GM19438 (cell line): ENCODE measurements at regions not wholly inside any gene's neighbourhood (a gene's known extent, or its start where the extent isn't known, plus 50 kb on each side); places are given as distances from the start of the nearest gene placed in this dataset.
A peak's percentile ranks its signal among the peaks of the same experiment; 100 is the strongest.

ENCODE experiments used
- ATAC-seq: cut with Tn5 transposase; IDR thresholded peaks from one replicate; pipeline ENCODE4 v1.9.1; 2021; ENCODE audit warnings: low read depth; ENCODE audit not compliant: unreplicated experiment

DNA sequence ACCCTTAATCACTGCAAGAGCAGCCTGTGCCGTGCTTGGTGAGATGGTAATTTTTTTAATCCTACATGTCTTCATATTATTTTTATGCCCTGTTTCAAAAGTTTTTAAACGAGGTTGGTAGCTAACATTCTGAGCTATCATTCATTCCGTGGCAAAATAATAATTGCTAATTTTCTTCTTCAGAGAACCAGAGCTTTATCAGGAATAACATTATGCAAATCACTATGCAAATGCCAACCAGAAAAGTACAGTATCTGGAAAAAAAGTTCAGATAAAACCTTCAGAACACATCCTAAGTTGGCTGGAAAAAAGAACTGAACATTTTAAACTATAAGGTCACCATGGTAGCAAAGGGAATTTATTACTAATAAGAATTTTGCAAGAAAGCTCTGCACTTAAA lies 165.1 kb upstream of the NABP1 start:
- no peak for ATAC-seq

DNA sequence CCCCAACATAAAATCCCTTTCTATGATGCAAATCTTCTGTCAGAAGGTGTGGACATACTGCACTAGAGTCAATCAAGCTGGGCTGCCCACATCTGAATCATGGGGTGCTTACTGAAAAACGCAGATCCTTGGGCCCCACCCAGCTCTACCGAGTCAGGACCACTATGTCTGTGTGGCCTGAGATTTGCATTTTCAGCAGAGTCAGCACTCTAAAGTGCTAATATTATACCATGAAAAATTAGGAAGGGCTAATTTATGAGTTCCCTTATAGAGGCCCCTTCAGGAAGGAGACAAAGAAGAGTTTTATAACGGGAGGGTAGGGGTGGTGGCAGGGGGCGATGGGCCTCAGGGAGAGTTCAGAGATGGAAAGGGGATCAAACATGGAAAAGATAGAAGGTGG lies 163.3 kb upstream of the NABP1 start:
- no peak for ATAC-seq

DNA sequence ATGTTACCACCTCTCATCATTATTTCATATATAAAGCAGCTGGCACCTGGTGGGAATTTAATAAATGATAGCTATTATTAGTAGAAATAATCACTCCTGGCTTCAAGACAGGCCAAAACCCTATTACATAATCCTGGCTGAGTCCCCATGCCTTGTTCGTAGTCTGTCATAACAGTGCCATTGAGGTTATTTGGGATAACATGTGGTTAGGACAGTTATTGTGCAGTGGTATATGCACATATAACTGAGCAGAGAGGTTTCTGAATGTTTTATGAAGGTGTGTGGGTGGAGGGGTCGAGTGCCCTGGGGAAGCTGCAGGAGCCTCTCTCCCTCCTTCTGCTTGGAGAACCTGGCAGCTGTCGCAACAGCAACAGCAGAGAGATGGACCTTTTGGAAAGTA lies 162.4 kb upstream of the NABP1 start:
- ATAC-seq: no peak

DNA sequence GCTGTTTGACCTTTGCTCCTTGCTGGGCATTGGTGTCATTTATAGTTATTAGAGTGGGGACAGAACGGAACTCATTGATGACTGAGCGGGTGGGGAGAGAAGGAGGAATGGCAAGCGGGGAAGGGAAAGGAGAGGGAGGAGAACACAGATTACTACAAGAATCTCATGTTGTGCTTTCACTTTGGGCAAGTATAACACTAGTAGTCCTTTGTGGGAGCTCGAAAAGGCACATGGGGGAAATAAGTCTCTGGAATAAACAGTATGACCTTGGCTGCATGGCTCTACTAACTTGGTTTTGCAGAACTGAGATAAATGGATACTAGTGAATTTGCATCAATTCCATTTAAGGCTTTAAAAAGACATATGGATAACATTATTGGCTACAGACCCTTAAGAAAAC lies 161.7 kb upstream of the NABP1 start:
- no peak for ATAC-seq

DNA sequence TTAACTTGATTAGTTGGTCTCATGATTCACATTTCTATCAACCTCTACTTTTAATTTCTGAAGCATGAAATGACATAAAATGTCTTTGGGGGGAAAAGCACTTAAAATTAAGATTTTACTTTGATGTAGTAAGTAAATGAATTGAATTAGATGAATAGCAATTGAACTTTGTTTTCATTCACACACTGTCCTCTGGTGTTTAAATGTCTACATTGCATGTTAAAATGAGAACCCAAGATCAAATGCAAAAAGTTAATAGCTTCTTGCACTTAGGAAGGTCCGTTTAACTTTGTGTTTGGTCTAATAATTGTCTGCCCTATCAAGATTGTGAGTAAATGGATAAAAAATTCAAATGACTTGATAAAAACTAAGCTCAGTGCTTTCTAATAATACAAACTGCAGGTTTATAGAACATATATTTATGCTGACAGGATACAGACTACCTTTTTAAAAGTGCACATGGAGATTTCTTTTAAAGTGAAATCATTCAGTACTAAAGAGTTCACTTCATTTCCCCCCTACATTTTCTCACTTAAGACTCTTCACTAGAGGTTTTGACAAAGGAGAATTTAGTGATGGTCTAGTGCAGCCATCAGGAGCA lies 156.2 kb upstream of the NABP1 start:
- ATAC-seq: no peak

DNA sequence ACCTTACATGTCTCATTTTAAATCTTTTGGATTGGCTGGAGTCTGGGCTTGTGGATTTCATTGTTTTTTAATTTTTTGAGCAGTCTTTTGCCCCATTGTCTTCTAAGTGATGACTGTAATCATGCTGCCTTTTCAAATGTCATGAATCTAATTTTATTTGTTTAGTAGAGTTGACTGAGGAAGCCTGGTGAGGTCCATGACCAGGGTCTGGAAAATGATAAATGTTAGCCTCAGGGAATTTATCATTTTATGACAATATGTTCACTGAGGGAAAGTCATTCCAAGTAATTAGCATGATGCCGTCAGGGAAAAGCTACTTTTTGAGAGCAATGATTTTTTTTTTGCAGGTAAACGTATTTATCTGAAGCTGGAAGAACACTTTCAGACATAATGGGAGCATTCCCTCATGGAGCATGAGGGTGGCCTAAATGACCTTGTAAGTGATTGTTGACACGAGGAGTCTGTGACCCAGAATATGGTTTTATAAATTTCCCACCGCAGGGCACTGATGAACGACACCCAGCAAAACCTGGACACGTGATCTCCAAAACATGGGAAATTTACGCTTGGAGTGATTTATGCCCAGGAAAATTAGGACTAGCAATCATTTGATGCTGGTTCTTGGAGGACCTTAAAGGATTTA lies 155.3 kb upstream of the NABP1 start:
- no peak for ATAC-seq

DNA sequence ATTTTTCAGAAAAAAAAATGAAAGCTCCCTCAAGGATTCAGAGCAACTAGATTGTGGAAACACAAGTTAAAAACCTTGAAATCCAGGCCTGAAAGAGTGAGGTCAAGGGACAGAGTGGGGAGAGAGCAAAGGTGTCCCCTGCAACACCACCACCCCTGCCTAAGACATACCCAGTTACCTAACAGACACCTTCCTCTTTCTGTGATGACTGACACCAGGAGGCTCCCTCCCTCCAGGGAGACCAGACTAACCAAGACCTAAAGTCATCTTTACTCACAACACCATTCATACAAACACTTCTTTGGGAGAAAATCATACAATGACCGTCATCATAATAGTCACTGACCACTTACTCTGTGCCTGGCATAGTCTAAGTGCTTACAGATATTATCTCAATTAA lies 151.8 kb upstream of the NABP1 start:
- ATAC-seq: no peak

DNA sequence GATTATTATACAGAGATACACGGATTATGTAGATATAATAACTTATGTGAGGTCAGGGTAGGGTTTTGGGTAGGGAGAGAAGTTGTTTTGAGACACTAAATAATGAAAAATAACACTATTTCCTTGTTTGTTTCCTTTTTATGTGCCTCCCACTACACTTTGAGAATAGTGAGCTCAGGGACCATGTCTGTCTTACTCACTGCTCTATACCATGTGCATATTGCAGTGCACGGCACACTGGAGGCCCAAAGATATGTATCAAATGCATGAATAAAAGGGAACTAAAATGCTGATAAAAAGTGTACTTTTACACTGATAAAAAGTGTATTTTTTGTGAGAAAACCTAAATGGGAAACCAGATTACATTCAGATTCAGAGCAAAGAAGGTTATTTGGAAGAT lies 151.4 kb upstream of the NABP1 start:
- no peak for ATAC-seq

DNA sequence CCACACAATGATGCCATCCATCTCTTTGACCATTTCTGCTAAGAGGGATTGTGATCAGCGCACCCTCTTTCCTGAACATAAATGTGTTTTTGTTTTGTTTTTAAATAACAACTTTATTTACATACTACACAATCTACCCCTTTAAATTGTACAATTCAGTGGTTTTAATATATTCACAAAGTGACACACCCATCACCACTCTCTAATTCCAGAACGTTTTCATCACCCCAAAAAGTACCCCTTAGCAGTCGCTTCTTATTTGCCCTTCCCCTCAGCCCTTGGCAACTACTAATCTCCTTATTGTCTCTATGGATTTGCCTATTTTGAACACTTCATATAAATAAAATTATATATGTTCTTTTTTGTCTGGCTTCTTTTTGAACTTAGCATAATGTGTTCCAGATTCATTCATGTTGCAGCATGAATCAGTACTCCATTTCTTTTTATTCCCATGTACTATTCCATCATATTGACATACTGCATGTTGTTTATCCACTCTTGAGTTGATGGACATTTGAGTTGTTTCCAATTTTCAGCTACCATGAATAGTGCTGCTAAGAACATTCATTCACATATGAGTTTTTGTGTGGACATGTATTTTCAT lies 150.9 kb upstream of the NABP1 start:
- ATAC-seq: no peak

DNA sequence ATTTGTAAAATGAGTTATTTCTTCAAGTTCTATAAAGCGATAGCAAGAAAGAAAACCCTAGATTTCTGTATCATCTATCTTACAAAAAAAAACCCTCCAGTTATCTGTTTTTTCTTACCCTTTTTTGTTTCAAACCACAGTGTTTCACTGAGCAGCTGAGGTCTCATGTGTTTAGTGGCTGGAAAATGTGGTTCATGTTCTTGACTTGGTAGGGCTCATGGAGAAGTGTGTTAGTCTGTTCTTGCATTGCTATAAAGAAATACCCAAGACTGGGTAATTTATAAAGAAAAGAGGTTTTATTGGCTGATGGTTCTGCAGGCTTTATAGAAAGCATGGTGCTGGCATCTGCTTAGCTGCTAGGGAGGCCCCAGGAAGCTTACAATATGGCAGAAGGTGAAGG lies 147.3 kb upstream of the NABP1 start:
- ATAC-seq: no peak

DNA sequence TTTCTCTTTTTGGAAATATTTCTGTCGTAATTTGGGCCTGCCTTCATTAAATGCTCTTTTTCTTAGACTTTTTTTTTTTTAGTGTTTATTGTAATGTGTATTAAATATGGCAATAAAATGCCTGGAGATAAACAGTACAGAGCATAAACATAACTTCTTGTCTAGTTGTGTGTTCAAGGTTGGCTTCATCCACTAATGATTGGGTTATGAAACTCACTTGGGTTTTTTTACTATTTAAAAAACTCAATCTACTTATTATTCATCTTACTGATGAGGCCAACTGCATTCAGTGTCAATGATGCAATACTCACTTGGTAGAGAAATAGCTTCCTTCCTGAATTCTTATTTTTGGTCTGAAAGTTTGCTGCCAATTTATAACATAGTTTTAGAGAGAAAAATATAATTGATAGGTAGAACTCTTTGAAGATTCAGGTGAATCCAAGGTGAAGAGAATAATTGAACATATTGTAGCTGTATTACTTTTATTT lies 144.2 kb upstream of the NABP1 start:
- ATAC-seq: no peak

DNA sequence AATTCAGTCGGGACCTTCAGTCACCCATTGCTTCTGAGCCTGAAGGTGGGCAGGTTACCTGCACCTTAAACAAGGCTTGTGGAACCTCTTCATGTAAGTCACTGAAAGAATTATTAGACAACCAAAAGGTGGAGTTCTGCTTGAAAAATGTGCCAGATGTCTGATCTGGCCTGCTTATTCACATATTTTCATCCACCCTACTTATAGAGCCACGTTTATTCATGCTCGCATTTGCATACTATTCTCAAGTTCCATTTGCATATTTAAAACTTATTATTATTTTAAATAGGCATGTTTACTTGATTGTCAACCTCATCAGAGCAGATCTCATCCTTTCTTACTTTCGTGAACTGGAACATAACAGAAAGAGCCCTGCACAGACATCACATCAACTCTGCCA lies 140.0 kb upstream of the NABP1 start:
- ATAC-seq: no peak

DNA sequence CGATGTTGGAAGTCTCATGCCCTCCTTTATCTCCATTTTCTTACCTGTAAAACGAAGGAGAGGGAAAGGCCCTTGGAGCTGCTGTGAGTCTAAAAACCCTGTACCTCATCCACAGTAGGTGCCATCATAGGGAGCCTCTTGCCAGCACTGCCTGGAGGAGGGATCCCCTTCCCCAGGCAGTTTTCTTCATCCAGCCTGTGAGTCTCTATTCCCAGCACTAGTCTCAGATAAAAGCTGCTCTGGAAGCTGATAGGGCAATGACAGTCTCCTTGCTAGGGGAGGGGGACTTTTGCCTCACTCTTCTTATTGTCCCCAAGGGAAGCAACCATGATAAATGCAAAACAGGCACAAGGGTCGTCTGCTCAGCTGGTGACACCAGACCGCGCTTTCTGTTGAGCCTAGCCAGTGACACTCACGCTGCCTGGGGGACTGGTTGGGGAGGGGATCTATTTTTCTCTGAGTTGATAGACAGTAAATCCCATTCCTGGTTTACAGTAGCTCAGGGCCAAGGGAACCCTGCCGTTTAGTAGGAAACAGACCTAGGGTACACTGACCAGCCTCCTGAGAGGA lies 139.5 kb upstream of the NABP1 start:
- ATAC-seq: no peak

DNA sequence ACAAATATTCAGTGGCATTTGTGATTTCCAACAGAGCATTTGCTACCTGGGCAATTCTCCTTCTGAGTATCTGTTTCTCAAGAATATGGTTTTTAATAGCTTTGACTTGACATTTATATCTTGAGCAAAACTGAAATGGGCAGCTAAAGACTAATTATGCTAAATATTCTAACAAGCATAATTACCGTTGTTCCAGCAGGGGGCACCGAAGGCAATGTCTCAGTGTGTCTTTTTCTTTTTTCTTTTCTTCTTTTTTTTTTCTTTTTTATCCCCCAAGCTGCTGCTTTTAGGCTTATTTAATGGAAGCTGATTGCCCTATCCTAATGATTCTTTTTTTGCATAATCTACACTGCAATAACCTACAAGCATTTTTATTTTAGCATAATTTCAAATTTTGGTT lies 138.9 kb upstream of the NABP1 start:
- ATAC-seq: no peak

DNA sequence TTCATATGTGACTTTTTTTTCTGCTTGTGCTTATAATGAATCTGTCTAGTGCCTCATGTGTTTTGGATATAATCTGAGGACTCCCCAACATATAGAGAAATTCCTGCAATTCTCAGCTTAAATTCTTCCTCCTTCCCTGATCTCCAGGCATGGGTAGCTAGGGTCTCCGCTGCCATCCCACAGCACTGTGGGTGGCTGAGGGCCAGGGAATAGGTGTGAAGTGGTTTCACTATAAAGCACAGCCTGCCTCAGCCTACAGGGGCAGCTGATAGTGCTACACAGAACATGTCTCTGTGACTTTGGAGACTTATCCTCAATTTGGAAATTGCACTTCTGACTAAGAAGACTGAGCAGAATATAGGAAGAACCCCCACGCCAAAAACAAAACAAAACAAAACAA lies 137.3 kb upstream of the NABP1 start:
- no peak for ATAC-seq

DNA sequence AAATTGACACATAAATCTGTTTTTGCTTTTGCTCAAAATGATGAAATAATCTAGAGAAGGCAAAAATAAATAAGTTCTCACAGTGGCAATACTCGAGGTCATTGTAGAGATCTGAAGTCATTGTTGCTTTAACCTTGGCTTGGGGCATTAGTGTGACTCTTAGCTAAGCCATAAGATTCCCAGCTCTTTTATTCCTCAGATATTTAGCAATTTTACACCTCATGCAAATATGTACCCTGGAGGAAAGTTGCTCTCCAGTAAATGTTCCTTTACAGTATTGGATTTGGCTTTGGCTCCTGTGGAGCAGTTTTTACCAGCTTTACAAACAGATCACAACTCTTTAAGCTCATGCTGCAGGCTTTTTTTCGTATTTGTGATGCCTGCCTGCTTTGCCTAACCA lies 134.2 kb upstream of the NABP1 start:
- no peak for ATAC-seq

DNA sequence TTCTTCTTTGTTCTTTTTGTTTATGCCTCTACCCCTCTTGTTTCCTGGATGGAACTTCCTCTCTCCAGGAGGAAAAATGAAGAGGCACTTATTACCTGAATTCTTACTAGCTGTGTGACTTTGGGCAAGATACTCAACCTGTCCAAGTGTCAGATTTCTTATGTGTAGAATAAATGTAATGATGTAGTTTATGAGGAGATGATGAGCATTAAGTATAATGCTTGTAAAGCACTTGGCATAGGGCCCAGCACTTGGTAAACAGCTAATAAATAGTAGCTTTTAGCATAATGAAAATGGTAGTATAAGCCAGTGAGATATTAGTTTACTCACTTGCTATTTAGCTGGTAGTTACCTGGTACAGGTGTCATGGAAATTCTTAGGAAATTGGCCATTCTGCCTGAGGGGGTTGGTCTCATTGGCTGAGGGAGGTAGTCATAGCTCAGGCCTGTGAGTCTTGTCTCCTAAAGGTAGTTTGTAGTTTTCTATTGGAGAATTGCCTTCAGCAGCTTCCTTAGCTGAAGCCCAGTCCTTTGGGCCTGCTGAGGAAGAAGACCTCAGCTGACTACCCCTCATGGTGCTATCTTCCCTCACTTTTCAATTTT lies 133.4 kb upstream of the NABP1 start:
- ATAC-seq: no peak

DNA sequence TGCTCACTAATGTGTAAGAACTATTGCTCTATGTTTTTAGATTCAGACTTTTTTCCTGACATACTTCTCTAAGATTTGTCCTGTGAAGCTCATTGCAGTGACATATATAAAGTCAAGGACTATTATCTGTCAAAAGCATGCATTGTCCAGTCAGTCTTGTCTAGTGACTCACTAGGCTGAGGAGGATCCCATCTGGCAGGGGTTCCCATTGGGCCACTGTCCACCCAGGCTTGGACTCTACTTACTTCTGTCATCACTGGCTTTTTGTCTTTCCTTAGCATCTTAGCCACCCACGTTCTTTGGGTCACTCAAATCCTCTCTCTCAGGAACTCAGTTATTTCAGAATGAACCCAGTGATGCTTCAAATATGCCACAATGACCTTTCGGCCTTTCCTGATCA lies 132.6 kb upstream of the NABP1 start:
- ATAC-seq: no peak

DNA sequence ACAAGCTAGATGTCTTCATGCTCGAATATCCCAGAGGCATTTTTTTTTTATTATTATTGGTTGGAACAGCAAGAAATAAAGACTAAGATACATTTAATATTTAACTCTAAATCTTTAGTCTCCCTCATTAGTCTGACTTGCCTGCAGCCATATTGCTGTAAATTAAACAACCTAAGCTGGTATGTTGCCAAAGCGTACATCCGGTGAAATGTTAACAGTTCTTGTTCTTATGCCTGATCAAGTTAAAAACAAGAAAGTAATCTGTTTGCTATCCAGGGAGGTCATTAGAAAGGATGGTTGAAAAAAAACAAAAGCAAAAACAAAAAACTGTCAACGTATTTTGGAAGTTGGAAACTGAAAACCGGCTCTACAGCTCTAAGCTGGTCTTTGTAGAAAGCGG lies 125.9 kb upstream of the NABP1 start:
- ATAC-seq: no peak

DNA sequence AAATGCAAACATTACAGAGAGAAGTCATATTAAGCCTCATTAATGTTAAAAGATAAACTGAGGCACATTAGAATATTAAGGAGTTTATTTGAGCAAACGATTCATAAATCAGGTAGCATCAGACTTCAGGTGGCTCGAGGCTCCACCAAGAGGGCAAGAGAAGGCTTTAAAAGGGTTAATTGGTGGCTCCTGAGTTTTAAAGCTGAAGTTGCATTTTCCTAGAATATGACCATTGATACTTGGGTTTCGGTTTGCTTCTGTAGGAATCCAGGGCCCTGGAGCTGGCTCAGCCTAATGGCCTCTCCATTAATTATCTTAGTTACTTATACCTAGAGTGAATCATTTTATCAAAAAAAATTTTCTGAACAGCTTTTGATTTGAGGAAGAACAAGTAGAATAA lies 123.7 kb upstream of the NABP1 start:
- no peak for ATAC-seq

DNA sequence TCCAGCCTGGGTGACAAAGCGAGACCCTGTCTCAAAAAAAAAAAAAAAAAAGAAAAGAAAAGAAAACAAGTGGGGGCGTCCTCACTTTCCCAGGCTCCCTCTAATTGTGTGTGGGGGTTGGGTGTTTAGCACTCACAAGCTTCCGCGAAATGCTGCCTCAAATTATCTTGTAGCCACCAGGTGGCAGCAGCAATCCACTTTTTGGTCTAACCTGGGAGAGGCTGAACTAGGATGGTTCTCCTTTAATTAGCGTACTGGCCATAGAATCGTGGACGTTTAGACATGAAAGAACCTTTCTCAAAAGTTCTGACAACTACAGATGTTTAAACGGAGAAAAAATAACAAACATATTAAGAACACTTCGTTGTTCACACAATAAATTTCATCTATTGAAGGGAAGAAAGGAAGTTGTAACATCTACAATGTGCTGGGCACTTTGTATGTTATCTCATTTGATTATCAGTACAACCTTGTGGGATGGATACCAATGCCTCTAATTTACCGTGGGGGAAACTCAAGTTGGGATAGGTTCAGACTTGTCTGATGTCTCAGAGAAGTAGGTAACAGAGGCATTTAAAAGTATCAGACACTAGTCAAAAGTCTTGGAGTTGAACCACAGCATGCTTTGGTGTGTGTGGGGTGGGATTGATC lies 122.7 kb upstream of the NABP1 start:
- ATAC-seq: peak; percentile 85
